Choroid plexus epithelial cell (primary cell): ENCODE measurements at regions not wholly inside any gene's neighbourhood (a gene's known extent, or its start where the extent isn't known, plus 50 kb on each side); places are given as distances from the start of the nearest gene placed in this dataset.

Source experiments
- DNase-seq: peaks from one replicate; pipeline ENCODE4 v3.0.0-alpha.2; 2010; ENCODE audit warnings: low read depth
- H3K4me3 ChIP-seq: 2 replicates; pipeline ENCODE4 v1.5.1; 2011; ENCODE audit warnings: low read depth, mild to moderate bottlenecking, control low read depth, low read length, moderate library complexity
- TF ChIP-seq, protein P1 (sequence below): conservative IDR thresholded peaks from 2 replicates; pipeline ENCODE4 v1.5.1; 2011; ENCODE audit warnings: low read depth, mild to moderate bottlenecking, control low read depth, inconsistent platforms, low read length, moderate library complexity

DNA sequence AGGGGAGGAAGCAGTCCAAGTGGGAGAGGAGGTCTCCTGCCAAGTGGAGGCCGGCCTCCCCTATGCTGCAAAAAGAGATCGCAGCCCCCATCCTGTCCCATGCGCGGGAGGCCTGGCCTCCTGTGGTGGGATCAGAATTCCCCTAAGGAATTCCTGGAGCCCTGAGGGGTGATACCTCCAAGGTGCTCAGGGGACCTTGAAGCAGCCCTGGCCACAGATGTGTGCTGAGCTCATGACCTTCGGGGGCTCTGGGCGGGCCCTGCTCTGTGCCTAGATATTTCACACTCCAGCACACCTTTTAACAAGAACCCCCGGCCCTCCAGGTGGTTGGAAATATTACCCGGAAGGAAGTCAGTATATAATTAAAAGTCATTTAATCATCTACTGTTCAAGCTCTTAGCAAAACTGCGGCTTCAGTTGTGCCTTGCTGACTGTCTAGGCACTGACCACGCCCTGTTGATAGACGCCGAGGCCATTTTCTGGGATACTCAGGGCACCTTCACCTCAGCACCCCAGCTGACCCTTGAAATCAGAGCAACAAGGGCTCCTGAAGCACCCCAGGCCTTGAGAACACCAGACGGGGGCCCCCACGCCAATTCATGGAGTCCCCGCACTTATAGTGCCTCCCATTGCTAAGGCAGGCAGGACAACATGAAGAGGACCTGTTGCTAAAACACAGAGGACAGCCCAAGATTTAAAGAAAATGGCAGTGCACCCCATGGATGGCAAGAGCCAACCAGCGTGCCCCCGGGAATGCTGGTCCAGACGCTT, 119.1 kb downstream of the NDUFA10 start:
- no peak for DNase-seq
- TF ChIP-seq, protein P1, sequence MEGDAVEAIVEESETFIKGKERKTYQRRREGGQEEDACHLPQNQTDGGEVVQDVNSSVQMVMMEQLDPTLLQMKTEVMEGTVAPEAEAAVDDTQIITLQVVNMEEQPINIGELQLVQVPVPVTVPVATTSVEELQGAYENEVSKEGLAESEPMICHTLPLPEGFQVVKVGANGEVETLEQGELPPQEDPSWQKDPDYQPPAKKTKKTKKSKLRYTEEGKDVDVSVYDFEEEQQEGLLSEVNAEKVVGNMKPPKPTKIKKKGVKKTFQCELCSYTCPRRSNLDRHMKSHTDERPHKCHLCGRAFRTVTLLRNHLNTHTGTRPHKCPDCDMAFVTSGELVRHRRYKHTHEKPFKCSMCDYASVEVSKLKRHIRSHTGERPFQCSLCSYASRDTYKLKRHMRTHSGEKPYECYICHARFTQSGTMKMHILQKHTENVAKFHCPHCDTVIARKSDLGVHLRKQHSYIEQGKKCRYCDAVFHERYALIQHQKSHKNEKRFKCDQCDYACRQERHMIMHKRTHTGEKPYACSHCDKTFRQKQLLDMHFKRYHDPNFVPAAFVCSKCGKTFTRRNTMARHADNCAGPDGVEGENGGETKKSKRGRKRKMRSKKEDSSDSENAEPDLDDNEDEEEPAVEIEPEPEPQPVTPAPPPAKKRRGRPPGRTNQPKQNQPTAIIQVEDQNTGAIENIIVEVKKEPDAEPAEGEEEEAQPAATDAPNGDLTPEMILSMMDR: no peak
- H3K4me3 ChIP-seq: no peak overlapping the region

DNA sequence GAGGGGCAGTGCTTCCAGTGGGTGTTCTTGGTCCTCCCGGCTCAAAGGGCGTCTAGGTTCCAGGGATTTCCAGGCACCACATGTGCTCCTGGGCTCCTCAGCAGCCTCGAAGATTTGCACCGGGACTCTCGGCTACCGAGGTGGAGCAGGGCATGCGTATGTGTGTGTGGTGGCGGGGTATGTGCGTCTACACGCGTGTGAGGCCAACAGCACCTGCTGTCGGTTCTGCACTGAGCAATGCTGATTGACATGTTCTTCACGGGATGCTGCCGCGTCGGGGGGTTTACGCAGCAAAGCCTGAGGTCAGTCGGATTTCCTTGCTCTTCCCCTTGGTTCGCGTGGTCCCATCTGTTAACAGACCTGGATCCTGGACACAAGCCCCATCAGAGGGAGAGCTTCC, 119.8 kb downstream of the NDUFA10 start:
- TF ChIP-seq, protein P1: no peak
- no peak overlapping the region for H3K4me3 ChIP-seq
- DNase-seq: no peak

DNA sequence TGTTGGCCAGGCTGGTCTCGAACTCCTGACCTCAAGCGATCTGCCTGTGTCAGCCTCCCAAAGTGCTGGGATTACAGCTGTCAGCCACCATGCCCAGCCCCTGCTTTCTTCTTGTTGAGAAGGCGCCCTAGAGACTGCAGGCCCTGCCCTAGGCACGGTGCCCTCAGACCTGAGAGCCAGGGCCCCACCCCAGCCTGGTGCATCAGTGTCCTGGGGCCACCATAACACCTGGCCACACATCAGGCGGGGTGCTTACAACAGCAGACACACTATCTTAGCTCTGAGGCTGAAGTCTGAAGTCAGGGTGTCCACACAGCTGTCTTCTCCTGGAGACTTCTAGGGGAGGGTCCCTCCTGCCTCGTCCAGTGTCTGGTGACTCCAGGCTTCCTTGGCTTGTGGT, 120.6 kb downstream of the NDUFA10 start:
- TF ChIP-seq, protein P1: no peak
- DNase-seq: no peak
- no peak overlapping the region for H3K4me3 ChIP-seq

DNA sequence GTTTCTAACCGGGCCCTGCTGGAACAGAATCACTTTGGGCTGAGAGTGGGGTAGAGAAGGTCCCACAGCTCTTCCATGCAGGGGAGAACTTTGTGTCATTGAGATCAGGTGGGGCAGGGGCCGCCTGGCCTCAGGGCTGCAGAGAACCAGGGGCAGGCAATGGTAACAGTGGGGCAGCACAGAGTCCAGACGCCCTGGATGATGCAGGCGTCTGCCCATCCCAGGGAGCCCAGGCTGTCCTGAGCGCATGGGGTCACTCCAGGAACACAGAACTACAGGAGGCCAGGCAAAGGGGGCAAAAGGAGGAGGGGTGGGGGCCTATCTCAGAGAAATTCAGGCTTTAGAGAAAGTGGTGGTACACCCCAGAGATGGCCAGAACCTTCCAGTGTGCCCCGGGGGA, 121.3 kb downstream of the NDUFA10 start:
- DNase-seq: no peak
- H3K4me3 ChIP-seq: no peak overlapping the region
- TF ChIP-seq, protein P1: no peak

DNA sequence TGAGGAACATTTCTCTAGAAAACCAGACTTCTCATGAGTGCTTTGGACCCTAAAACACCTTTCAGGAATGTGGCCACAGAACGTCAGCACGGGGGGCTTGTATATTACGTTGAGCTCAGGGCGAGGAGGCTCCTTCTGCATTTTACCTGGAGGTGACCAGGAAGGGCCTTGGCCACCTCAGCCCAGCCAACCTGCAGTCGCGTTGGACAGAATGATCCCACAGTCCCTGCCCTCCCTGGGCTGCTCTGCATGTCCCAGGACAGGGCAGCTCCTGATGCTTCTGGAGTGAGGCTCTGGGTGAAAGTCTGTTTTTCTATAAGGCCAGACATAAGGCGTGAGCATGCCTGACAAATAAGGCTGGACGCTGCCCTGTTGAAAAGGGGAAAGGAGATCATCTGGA, 121.9 kb downstream of the NDUFA10 start:
- no peak overlapping the region for H3K4me3 ChIP-seq
- no peak for DNase-seq
- TF ChIP-seq, protein P1: no peak

DNA sequence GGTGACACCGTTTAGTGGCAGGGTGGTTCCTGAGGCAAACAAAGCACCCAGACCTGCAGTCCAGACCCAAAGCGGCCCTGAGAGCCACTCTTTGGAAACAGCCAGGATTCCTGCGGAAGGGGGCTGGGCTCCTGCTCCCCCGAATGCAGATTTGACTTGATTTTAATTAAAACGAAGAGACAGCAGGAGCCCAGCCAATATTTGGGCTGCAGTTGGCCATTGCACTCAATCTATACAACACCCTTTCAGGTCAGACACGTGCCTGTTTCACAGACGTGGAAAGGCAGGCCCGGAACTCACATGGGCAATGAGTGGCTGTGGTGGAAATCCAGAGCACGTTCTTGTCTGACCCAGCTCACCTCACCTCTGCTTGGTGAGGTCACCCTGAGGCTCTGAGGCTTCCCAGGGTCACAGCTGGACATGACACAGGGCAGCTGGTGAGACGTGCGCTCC, 122.4 kb downstream of the NDUFA10 start:
- H3K4me3 ChIP-seq: no peak overlapping the region
- TF ChIP-seq, protein P1: no peak

More for the DNA sequence above, 122.4 kb downstream of the NDUFA10 start:
- no peak for DNase-seq
